NCI-H1436 treated with DMSO at 0.1 percent for 48 hours (cell line): ENCODE measurements at regions not wholly inside any gene's neighbourhood (a gene's known extent, or its start where the extent isn't known, plus 50 kb on each side); places are given as distances from the start of the nearest gene placed in this dataset.
A peak's percentile ranks its signal among the peaks of the same experiment; 100 is the strongest.

ENCODE experiments used
- DNase-seq: peaks from one replicate; lab custom pipeline; 2025; lab: John Stamatoyannopoulos, UW

DNA sequence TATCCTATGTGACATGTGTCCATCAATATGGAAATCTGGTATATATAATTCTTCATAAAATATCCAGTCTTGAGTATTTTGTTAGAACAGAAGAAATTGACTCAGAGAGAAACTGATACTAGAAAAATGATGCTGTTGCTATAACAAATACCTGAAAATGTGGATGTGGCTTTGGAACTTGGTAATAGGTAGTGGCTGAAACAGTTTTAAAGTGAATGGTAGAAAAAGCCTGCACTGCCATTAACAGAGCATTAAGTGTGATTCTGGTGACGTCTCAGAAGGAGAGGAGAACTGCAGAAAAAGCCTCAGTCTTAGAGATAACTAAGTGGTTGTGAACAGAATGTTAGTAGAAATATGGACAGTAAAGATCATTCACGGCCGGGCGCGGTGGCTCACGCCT lies 634.9 kb upstream of the ZNF608 start:
- no peak for DNase-seq

DNA sequence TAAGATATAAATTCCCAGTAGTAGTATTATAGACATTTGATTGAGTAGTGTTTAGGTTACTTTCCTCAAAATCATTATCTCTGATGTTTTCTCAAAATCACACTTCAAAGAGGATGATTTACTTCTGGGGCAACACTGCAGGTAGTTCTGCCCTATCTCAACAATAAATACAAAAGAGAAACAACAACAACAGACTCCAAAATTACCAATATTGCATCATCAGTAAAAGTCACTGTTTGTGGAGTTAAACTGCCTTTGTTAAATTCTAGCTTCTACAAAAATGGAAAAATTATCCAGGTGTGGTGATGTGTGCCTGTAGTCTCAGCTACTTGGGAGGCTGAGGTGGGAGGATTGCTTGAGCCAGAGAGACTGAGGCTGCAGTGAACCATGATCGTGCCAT lies 637.6 kb upstream of the ZNF608 start:
- DNase-seq, result no peak

DNA sequence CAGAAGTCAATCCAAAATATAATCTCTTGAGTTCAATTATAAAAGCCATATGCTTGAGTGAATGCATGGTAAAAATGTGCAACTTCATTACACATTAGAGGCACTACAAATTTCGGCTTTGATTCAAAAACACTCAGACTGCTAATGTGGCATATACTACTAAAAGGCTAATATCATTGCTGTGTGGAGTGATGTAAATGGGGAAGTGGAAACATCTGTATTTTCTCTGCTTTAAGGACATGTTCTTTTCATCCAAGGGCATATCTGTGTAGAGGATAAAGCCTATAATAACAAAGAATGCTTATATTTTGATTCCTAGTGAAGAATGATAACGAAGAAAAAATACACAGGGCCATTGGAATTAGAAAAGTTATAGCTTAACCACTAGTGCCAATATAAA lies 643.9 kb upstream of the ZNF608 start:
- DNase-seq, result no peak

DNA sequence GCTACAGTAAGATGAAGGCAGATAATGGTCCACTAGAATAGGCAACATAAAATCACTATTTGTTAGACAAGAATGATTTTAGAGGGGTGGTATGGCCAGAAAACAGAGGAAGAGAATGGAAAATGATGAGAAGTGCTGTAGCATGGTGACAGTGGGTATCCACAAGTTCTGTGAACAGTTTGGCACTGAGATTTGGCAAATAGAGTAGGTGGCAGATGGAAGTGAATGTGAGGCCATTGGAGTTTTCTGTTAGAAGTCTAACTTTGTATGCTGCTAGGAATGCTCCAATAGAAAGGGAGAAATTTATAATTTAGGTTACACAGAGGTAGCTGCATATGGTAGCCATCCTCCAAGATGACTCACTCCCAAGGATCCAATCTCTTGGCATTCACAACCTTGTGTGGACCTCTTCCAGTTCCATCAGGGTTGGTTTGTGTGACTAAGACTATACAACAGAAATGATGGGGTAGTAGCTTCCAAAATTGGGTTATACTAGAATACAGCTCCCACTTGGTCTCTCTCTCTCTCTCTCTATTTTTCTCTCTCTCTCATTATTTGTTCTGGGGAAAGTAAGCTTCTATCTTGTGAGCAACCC lies 646.9 kb upstream of the ZNF608 start:
- DNase-seq, result no peak

DNA sequence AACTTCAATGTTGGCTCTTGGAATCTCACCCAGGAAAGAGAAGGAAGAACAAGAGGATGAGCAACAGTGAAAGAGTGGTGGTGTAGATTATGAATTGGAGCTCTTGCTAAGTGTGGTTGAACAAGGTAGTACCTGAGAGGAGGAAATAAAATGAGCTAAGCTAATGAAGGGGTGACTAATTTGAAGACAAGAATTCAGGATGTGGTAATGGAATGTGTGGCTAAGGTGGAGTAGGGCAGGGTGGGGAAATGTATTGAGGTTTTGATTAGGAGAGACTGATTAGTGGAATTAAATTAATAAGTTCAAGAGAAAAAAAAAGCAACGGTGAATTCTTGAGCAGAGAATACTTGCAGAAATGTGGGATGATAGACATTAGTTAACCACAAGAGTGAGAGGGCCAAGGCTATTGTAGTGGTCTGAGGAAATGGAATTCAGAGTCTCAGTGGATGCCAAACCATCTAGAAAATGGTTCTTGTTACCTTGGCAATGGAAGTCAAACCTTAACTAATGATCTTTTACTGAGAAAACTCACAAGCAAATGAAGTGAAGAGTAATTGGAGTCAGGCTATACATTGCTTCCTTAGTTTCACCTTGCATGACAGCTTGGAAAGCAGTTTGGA lies 648.3 kb upstream of the ZNF608 start:
- no peak for DNase-seq

DNA sequence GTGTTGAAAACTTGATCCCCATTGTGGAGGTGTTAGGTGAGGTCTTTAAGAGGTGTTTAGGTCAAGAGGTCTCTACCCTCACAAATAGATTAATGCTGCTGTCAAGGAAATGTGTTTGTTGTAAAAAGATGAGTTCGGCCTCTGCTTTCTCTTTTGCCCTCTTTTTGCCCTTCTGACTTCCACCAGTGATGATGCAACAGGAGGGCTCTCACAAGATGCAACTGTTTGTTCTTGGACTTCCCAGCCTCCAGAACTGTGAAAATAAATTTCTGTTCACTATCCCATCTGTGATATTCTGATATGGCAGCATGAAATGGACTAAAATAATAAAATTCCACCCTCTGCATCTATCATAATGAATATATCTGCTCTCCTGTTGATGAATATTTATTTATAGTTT lies 650.0 kb upstream of the ZNF608 start:
- DNase-seq, result no peak

DNA sequence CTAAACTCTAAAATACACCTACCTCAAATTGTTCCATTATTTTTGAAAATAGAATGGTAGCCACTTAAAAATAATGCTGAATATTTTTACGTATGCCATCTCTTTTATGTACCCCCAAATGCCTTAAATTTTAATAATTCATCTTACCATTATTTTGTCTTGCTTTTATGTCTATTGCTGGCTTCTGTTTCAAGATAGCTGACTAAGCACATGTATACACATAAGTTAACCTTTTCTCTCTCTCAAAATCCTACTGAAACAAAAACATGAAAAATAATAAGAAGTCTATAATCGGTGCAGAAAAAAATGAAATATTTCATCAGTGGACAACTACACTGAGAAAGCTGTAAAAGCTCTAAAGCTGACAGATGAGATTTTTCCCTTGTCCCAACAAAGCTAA lies 652.0 kb upstream of the ZNF608 start:
- DNase-seq, result no peak

DNA sequence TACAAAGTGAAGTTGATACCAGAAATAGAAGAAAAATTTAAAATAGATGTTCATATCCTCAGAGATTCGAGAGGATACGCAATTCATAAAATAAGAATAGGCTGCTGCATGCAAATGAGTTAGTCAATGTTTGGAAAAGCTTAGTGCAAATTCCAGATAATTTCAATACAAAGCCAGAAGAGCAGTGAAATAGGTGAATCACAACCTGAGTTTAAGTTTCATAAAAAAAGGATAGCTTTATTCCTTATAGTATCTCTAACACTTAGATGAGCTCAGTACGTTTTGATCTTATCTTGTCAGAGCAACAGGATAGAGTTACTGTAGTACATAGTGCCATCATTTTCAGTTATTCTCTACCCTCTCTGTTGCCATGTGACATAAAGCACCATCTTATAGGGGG lies 653.4 kb upstream of the ZNF608 start:
- DNase-seq, result no peak

DNA sequence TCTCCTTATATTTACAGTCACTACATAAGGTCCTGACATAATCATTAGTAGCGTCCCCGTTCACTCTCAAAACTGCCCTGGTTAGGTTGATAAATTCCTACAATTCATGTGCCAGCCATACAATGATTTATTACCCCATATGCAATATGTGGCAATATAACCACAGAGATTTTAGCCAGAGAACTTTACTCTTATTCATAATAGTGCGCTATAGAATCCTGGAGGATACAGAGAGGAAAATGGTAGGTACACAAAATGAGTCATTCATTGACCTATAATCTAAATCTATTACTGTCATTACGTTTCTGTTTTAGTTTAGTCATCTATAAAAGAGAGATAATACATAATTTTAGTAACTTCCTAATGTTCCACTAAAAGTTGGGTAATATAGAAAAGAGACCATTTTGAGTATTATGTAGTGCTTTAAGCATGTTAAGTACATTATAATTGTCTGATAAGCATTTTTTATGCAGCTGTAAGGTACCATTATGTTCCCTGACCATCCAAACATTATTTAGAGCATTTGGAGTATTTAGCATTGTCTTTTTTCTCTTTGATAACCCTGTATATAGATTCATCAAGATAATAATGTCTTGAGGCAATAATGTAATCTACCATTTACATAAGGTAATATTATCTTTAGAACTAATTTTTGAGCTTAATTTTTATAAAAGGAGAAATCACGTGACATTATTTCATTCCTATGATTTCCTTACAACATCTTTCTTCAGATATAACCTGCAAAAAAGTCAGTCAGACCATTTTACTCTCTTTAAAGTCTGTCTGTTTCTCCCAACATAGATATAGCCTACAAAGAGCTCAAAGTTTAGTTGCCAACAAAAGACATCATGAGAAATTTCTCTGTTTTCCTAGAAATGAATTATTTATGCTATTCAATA lies 655.5 kb upstream of the ZNF608 start:
- DNase-seq, result no peak

DNA sequence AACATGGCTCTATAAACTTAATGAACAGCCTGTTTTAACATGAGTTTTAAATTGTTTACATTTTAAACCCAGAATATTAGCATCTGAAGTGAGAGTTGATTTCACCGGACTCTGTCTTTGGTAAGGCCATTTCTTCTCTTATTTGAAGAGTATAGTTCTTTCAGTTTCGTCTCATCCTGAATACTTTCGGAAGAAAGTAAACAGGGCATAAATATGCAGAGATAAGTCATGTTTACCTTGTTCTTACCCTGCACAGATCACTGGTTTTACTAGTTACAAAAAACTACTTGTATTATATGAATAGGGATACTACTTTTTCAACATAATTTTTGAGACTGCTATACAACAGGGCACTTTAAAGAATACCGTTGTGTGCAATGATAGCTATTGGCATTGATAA lies 656.3 kb upstream of the ZNF608 start:
- no peak for DNase-seq

DNA sequence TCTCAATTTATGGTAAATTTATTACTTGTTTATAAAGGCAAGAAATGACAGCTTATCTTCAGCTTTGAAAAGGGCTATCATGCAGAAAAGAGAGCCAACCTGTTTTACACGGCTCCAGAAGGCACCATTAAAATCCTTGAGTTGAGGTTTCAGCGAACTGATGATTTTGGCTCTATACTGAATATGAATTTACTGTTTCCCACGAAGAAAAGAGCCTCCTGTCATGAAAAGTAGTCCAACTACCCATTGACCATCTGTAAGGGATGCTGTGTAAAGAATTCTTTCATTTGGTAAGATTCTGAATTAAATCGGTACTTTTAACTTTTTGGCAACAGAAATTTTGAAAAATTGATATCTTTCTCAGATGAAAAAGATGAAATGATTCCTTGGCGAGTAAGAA lies 657.6 kb upstream of the ZNF608 start:
- no peak for DNase-seq

DNA sequence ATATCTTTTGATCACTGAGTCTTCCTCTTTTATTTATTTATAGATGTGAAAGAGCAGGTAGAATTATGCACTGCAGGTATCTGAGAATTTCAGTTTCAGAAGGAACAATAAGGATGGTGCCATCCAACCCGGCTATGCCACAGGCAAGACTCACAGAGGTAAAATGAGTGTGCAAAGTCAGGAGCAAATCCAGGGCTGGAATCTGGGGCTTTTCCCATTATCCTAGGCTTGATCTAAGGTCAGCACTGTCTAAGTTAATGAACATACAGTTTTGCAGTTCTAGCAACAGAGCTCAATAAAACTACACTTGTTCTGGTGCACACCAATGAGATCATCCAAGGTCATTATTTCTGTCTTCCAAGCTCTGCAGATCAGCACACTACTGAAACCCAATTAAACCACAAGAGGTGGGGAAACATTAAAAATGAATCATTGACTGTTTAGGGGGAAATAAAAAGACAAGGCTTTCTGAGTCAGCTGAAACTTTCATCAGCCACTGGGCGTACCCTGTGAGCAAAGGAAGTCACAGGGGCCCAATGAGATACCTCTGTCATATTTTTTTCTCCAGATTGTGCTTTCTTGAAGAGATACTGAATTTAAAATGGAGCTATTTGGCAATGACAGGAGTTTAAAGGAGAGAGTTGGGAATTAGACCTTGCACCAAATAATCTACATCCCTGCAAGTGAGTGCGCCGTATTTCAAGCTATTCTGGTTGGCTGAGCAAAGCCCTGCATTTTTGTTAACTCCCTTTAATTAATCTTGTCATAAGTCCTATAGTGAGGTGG lies 662.2 kb upstream of the ZNF608 start:
- DNase-seq, result no peak

DNA sequence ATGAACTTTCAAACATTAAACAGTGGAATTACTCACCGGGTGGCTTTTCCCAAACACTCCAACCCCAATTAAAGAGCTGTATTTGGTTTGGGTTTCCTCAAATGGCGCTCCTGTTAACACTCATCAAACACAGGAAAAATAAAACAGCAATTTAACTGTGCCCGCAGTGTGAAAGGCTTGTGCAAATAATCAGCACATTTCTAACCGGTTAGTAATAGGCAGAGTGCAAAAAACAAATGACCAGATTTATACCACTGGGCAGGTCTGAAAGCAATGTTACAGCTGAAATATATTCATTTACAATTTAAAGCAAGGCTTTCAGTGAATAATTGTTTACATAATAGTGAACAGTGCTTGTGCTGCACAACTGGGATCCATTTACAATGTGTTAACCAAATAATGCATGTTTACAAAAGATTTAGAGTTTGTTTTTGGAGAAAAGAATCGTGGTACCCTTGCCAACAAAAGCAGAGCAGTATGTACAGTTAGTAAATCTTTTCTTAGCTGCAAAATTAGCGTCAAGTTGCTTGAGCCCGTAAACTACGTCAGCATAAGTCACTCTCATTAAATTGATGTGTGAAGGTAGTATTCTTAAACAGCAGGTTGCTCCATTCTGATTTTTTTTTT lies 662.9 kb upstream of the ZNF608 start:
- DNase-seq, result peak; percentile 94

DNA sequence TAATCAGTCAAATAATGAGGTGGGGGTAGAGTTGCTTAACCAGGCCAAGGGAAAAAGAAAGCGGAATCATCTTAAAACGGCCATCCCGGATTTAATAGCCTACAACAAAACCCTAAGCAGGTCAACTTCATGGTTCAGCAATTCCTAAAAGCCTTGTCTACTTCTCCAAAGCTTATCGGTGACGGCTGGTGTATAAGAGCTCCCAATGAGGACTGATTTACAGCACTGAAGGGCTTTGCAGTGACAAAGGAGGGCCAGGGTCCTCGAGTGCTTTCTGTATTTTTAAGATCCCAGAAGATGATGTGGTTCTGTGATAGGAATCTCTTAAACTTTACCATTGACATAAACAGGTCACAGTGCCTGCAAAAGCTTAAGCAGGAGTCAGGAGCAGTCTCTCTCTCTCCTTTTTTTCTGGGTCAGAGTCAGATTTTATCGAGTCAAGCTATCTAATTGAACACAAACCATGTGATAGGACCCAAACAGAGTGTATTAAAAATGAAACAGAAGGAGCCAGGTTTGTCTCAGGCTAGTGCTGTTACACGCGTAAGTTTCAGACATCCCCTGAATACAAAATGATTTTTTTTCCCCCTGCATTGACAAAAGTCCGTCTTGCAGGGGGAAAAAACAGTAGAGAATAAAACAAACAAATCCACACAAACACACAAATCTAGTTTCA lies 663.6 kb upstream of the ZNF608 start:
- DNase-seq, result peak; percentile 94

DNA sequence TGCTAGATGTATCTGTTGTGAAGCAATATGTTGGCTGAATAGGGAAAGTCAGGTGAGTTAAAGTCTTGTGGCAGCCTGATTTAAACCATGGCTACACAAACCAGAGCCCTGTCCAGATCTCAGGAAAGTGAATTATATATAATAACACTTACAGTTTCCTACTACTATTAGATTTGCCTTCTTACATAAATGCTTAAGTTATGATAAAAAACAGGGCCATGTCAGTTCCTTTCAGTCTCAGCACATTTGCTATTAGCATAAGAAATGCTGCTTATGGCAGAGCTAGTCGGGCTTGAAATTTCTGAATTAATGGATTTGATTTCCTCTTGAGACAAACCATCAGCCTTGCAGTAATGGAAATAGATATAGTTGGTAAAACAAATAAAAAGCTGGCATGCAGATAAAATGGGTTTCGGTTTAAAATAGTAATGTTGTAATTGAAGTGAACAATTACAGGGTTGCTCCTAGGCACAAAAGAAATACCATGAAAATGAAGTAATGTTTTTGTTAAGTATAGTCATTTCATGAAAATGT lies 664.2 kb upstream of the ZNF608 start:
- peak; percentile 84 for DNase-seq

DNA sequence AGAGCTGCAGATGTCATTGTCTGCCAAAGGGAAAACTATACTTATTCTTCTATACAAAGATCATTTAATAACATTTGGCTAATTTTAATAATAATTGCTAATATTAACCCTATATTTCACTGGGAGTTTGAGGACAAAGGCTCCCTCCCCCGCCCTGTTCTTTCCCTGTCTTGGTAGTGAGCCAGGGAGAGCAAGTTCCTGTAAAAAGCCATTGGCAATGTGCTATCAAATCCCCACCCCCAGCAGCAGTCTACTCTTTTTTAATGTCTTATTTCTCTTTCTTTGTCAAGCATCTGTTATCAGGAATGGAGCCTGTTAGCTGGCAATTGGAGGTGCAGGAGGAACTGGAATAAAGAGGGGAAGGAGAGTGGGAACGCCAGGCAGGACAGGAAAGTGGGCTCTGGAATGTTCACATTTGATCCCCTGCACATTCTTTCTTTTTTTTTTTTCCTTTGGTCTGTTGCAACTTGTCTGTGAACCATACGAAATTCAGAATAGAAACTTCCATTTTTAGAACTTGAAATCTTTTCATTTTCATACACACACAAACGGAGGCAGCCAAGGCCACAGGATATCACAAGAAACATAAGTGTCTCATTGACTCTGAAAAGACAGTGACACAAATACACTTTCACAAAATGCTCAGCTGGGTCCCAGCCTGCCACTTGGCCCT lies 664.8 kb upstream of the ZNF608 start:
- DNase-seq, result no peak

DNA sequence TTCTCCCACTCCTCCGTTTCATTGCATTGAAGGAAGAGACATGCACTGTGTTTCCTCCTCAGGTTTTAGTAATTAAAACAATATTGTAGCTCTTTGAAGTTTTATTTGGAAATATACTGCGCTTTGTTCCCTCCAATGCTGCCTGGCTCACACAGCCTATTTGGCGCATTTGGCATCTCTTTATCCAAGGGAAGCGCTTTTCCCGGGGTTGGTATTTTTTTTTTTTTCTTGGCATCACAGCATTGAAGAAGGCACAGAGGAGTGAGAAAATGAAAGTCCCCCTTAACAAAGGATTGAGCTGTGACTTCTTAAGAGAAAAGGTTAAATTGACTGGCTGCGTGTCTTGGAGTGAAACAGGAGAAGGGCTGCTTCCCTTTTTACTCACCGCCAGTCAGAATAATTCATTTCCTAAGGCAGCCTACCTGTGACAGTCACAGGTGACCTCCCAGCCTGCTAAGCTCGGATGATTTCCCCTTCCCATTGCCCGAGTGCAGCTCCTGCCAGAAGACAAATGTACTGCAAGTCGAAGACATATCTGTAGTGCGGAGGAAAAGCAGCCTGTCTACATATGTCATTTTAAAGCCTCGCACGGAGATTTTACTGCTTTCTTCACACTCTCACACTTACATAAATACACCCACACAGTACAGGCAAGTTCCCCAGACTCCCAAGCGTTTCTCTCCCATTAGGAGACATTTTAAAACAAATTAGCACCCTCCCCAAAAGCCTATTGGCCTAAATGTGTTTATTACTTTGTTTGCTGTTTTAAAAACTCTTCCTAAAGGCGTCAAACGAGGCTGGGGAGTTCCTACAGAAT lies 665.5 kb upstream of the ZNF608 start:
- DNase-seq, result no peak

DNA sequence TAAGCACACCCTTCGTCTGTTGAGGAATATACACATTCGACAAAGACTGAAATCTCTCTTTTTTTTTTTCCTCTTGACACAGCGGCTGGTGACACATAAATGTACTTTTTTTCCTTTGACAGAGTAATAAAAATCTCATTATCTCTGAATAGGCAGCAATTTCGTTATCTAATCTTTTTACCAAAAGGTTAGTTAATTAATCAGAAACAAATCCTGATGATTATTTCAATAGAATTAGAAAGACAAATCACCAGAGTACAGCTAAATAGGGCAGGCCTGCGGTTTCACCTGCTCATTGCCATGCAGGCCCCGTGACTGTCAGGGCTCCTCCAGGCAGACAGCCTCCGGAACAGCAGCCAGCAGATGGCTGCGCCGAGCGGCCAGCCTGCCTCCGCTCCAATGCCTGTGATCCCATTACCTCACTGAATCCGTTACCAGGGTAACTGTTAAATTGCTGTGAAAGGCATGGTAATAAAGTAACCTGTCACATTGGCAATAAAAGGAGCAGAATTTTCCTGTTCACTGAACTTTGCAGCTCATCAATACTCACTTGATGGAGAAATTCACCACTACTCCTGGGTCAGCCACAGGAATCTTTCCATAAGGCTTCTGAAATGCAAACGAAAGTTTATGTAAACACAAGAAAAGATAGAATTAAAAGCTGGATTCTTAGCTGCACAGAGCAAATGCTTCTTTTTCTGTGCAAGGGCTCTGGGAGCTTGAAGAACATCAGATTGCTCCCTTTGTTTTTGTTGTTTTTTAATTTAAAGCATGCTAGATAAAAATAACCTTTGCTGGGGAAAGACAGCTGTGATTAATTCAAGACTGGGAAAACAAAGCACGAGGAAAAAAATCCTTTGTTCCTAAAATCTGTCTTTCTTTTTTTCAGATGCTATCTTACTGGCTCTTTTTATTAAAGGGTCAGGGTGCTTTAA lies 666.4 kb upstream of the ZNF608 start:
- DNase-seq, result peak; percentile 71
